Vagina (tissue), 2 donors: ENCODE measurements at regions not wholly inside any gene's neighbourhood (a gene's known extent, or its start where the extent isn't known, plus 50 kb on each side); places are given as distances from the start of the nearest gene placed in this dataset.

Experiments
- DNase-seq, 2 donors: peaks; one replicate each; pipeline ENCODE4 v3.0.0-alpha.2; 2017; ENCODE audit errors: extremely low spot score in 2 of 2
- H3K27ac ChIP-seq: fragments of 200-600 bp; sonication (generic); one replicate; pipeline ENCODE4 v1.5.1; 2019
- H3K27me3 ChIP-seq: fragments of 200-600 bp; sonication (generic); one replicate; pipeline ENCODE4 v1.5.1; 2019
- H3K36me3 ChIP-seq, 2 donors: fragments of 200-600 bp; sonication (generic); one replicate each; pipeline ENCODE4 v1.5.1; 2017 to 2019
- H3K4me1 ChIP-seq: fragments of 200-600 bp; sonication (generic); one replicate; pipeline ENCODE4 v1.5.1; 2019
- H3K4me3 ChIP-seq, 2 donors: fragments of 200-600 bp; sonication (generic); 1 replicate in 1 of 2; 2 replicates in 1 of 2; pipeline ENCODE4 v1.5.1; 2016 to 2019
- H3K9me3 ChIP-seq: fragments of 200-600 bp; sonication (generic); one replicate; pipeline ENCODE4 v1.5.1; 2019
- CTCF ChIP-seq, 3 experiments: fragments of 450-650 bp in 2 of 3; fragments of 200-600 bp in 1 of 3; sonication (generic) in 1 of 3; IDR thresholded peaks; one replicate each; pipeline ENCODE4 v1.5.1; 2017 to 2019; ENCODE audit warnings: antibody characterized with exemption in 3 of 3, mild to moderate bottlenecking in 2 of 3, moderate library complexity in 2 of 3
- POLR2A ChIP-seq, 2 donors: fragments of 450-650 bp; IDR thresholded peaks; one replicate each; pipeline ENCODE4 v1.6.1; 2017; ENCODE audit warnings: antibody characterized with exemption in 2 of 2, mild to moderate bottlenecking in 2 of 2, moderate library complexity in 2 of 2
- POLR2AphosphoS5 ChIP-seq, 2 donors: sonication (generic); formaldehyde crosslinking; IDR thresholded peaks; one replicate each; pipeline ENCODE4 v1.9.0; 2017; ENCODE audit warnings: antibody characterized with exemption in 2 of 2, mild to moderate bottlenecking in 2 of 2, low read depth in 1 of 2; ENCODE audit not compliant: insufficient read depth in 1 of 2
- intact Hi-C: fragments of 100-400 bp; cut with DNase I; formaldehyde crosslinking; loops from one replicate; pipeline ENCODE4 v1.15.1; 2023

- TF ChIP-seq POLR2A (IDR thresholded peaks at IDR 0.05) (no peak), POLR2AphosphoS5 (IDR thresholded peaks at IDR 0.05; ENCODE audit: insufficient read depth in 1 of 2, low read depth in 1 of 2) (no peak), CTCF (IDR thresholded peaks at IDR 0.05) (no peak)
- intact Hi-C loops, result no loop called here
Observed at GRCh38 chr14:71698673-71699072, 233.6 kb upstream of the RGS6 start.

GRCh38 chr14:71701990-71702389 lies 230.2 kb upstream of the RGS6 start:
- no peak for DNase-seq
- H3K4me1 ChIP-seq, result peaks cover 32% of the 10 kb centered on the region
- no peaks in the 10 kb centered on the region for H3K27me3 ChIP-seq
- no peaks in the 10 kb centered on the region for H3K9me3 ChIP-seq
- intact Hi-C loops, result no loop called here
- peaks cover 0 to 13% of the 10 kb centered on the region in 2 donors for H3K36me3 ChIP-seq
- H3K27ac ChIP-seq, result no peak overlapping the region
- no peak overlapping the region for H3K4me3 ChIP-seq
- TF ChIP-seq POLR2AphosphoS5 (IDR thresholded peaks at IDR 0.05; ENCODE audit: insufficient read depth in 1 of 2, low read depth in 1 of 2) (no peak), CTCF (IDR thresholded peaks at IDR 0.05) (no peak), POLR2A (IDR thresholded peaks at IDR 0.05) (no peak)

More at GRCh38 chr14:71698673-71699072, 233.6 kb upstream of the RGS6 start:
- peaks cover 28% of the 10 kb centered on the region for H3K4me1 ChIP-seq
- no peaks in the 10 kb centered on the region for H3K9me3 ChIP-seq
- H3K27ac ChIP-seq, result no peak overlapping the region
- H3K36me3 ChIP-seq, result no peaks in the 10 kb centered on the region
- no peaks in the 10 kb centered on the region for H3K27me3 ChIP-seq
- DNase-seq, result no peak
- no peak overlapping the region for H3K4me3 ChIP-seq

DNA sequence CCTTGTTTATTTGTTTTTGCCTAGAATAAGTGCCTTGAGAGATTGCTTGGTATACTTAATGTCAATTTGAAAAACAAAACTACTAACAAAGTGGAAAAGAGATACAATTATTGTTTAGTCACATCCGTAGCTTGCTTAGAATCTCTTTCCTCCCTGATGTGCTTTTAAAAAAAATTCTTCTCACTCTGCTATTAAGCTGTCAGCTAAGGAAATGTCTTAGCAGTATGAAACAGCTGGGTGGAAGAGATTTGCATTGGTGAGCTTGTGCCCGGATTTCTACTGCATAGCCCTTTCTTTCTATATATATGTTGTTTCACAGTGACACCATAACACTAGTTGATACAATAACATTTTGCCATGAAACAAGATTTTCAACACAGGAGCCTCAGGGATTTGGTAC lies 229.4 kb upstream of the RGS6 start:
- H3K9me3 ChIP-seq, result no peaks in the 10 kb centered on the region
- intact Hi-C loops, result no loop called here
- no peak for DNase-seq

GRCh38 chr14:71703477-71703876 lies 228.8 kb upstream of the RGS6 start:
- H3K36me3 ChIP-seq, result peaks cover 0 to 16% of the 10 kb centered on the region in 2 donors
- no peak for DNase-seq

More for the DNA sequence above, 229.4 kb upstream of the RGS6 start:
- H3K4me3 ChIP-seq, result no peak overlapping the region
- H3K27me3 ChIP-seq, result no peaks in the 10 kb centered on the region
- peaks cover 0 to 16% of the 10 kb centered on the region in 2 donors for H3K36me3 ChIP-seq
- no peak overlapping the region for H3K27ac ChIP-seq
- peaks cover 32% of the 10 kb centered on the region for H3K4me1 ChIP-seq
- TF ChIP-seq CTCF (IDR thresholded peaks at IDR 0.05) (no peak), POLR2AphosphoS5 (IDR thresholded peaks at IDR 0.05; ENCODE audit: insufficient read depth in 1 of 2, low read depth in 1 of 2) (no peak), POLR2A (IDR thresholded peaks at IDR 0.05) (no peak)

More at GRCh38 chr14:71703477-71703876, 228.8 kb upstream of the RGS6 start:
- TF ChIP-seq POLR2AphosphoS5 (IDR thresholded peaks at IDR 0.05; ENCODE audit: insufficient read depth in 1 of 2, low read depth in 1 of 2), result no peak
- TF ChIP-seq POLR2A (IDR thresholded peaks at IDR 0.05), result no peak
- no peak for TF ChIP-seq CTCF (IDR thresholded peaks at IDR 0.05)
- no peak overlapping the region for H3K27ac ChIP-seq
- H3K9me3 ChIP-seq, result no peaks in the 10 kb centered on the region
- no peaks in the 10 kb centered on the region for H3K27me3 ChIP-seq
- intact Hi-C loops, result no loop called here
- peaks cover 26% of the 10 kb centered on the region for H3K4me1 ChIP-seq
- no peak overlapping the region for H3K4me3 ChIP-seq
